ENCODE measurements at regions not wholly inside any gene's neighbourhood (a gene's known extent, or its start where the extent isn't known, plus 50 kb on each side); places are given as distances from the start of the nearest gene placed in this dataset.

GRCh38 chr6:11930240-11930639 is 81.9 kb upstream of the HIVEP1 start:
- TF ChIP-seq REST (IDR thresholded peaks at IDR 0.05; ENCODE audit: insufficient read depth in 1 of 2, low read depth in 2 of 2, low read length in 2 of 2) (no peak), FOXP2 (optimal IDR thresholded peaks at IDR 0.05; ENCODE audit: borderline replicate concordance, extremely low read depth, extremely low read length, insufficient read depth) (no peak), POLR2AphosphoS5 (IDR thresholded peaks at IDR 0.05; ENCODE audit: low read depth, low read length) (no peak), TAF1 (IDR thresholded peaks at IDR 0.05; ENCODE audit: borderline replicate concordance, insufficient read depth, low read length) (no peak)
